Endothelial cell of umbilical vein (primary cell): ENCODE measurements at regions not wholly inside any gene's neighbourhood (a gene's known extent, or its start where the extent isn't known, plus 50 kb on each side); places are given as distances from the start of the nearest gene placed in this dataset.

Experiments
- BruUV-seq: library from RNA; stranded (reverse); fragments of 400-500 nt; replicated peaks from 2 replicates; lab custom pipeline; 2021; lab: Mats Ljungman, UMichigan
- CTCF ChIA-PET: fragments of 300-600, 350-600 bp; sonication (Branson Sonifier 250); formaldehyde crosslinking; loops from one replicate; lab custom pipeline; 2021; ENCODE audit warnings: antibody characterized with exemption, inconsistent platforms; lab: Charles Lee
- POLR2A ChIA-PET: fragments of 300-600, 350-600 bp; sonication (Branson Sonifier 250); formaldehyde crosslinking; loops from one replicate; lab custom pipeline; 2021; ENCODE audit warnings: antibody characterized with exemption, inconsistent platforms; lab: Charles Lee
- DNase-seq: peaks from one replicate; pipeline ENCODE4 v3.0.0-alpha.2; 2011; ENCODE audit warnings: low read depth, low spot score
- FAIRE-seq: peaks from 2 replicates; lab custom pipeline; 2011; peaks lifted over from hg19 to GRCh38; lab: Jason Lieb, UNC
- H2AFZ ChIP-seq: 2 replicates; pipeline ENCODE4 v1.6.0; 2012; ENCODE audit warnings: low read depth, low read length, control low read depth, inconsistent platforms
- H3K27ac ChIP-seq: 2 replicates; pipeline ENCODE4 v1.5.1; 2011; ENCODE audit warnings: low read depth, mild to moderate bottlenecking, control low read depth, low read length, moderate library complexity; ENCODE audit not compliant: insufficient read depth
- H3K27me3 ChIP-seq, 2 experiments: 2 replicates each; pipeline versions ENCODE4 v1.6.0 to v1.6.1; 2011; ENCODE audit warnings: low read length in 2 of 2, mixed read lengths in 1 of 2; ENCODE audit not compliant: control insufficient read depth in 2 of 2, insufficient read depth in 2 of 2
- H3K36me3 ChIP-seq, 2 experiments: 2 replicates in 1 of 2; 3 replicates in 1 of 2; pipeline ENCODE4 v1.5.1; 2011; ENCODE audit warnings: low read length in 2 of 2, mild to moderate bottlenecking in 1 of 2, moderate library complexity in 1 of 2; ENCODE audit not compliant: control insufficient read depth in 2 of 2, insufficient read depth in 2 of 2; ENCODE audit errors: extremely low read depth in 1 of 2
- H3K4me1 ChIP-seq: 3 replicates; pipeline ENCODE4 v1.5.1; 2011; ENCODE audit warnings: mild to moderate bottlenecking, low read length; ENCODE audit not compliant: control insufficient read depth, insufficient read depth; ENCODE audit errors: extremely low read depth
- H3K4me2 ChIP-seq: 2 replicates; pipeline ENCODE4 v1.6.1; 2011; ENCODE audit warnings: low read length, control low read depth, mixed read lengths; ENCODE audit not compliant: insufficient read depth
- H3K4me3 ChIP-seq, 3 experiments: fragments of 200-600 bp in 1 of 3; sonication (generic), shearing (Covaris generic) in 1 of 3; replicated peaks in 1 of 3; 2 replicates each; pipeline ENCODE4 v1.5.1; 2011 to 2016; ENCODE audit warnings: control low read depth in 3 of 3, low read length in 3 of 3, mild to moderate bottlenecking in 2 of 3, inconsistent platforms in 1 of 3, low read depth in 1 of 3, moderate library complexity in 1 of 3; ENCODE audit not compliant: insufficient read depth in 1 of 3
- H3K79me2 ChIP-seq: 2 replicates; pipeline ENCODE4 v1.6.0; 2012; ENCODE audit warnings: low read length, inconsistent platforms; ENCODE audit not compliant: control insufficient read depth, insufficient read depth
- H3K9ac ChIP-seq: replicated peaks from 2 replicates; pipeline ENCODE3; 2011; ENCODE audit warnings: low read length, control low read depth; ENCODE audit not compliant: insufficient read depth; ENCODE audit errors: extremely low read depth
- H3K9me1 ChIP-seq: replicated peaks from 3 replicates; pipeline ENCODE4 v1.6.0; 2011; ENCODE audit warnings: mild to moderate bottlenecking, low read length; ENCODE audit not compliant: control insufficient read depth, insufficient read depth; ENCODE audit errors: extremely low read depth
- H3K9me3 ChIP-seq: replicated peaks from 2 replicates; pipeline ENCODE4 v1.5.1; 2012; ENCODE audit warnings: low read length, inconsistent platforms; ENCODE audit not compliant: control insufficient read depth, insufficient read depth
- H4K20me1 ChIP-seq: replicated peaks from 2 replicates; pipeline ENCODE3; 2011; ENCODE audit warnings: mild to moderate bottlenecking, low read length; ENCODE audit not compliant: control insufficient read depth, insufficient read depth; ENCODE audit errors: extremely low read depth
- EZH2 ChIP-seq: IDR thresholded peaks from 2 replicates; pipeline ENCODE4 v1.6.1; 2012; ENCODE audit warnings: borderline replicate concordance, low read depth, mild to moderate bottlenecking, moderate library complexity, low read length, inconsistent platforms; ENCODE audit not compliant: severe bottlenecking
- FOS ChIP-seq: IDR thresholded peaks from 2 replicates; pipeline ENCODE4 v1.6.1; 2011; ENCODE audit warnings: mild to moderate bottlenecking, low read length, moderate library complexity, borderline replicate concordance; ENCODE audit not compliant: insufficient read depth
- GATA2 ChIP-seq: IDR thresholded peaks from 2 replicates; pipeline ENCODE4 v1.7.0; 2011; ENCODE audit warnings: low read depth, mild to moderate bottlenecking, moderate library complexity, mixed read lengths, low read length; ENCODE audit not compliant: insufficient read length, insufficient read depth
- JUN ChIP-seq: IDR thresholded peaks from 2 replicates; pipeline ENCODE4 v1.6.1; 2011; ENCODE audit warnings: borderline replicate concordance, low read depth; ENCODE audit not compliant: insufficient read length, insufficient read depth
- MYC ChIP-seq: IDR thresholded peaks from one replicate; pipeline ENCODE4 v1.6.1; 2011; ENCODE audit warnings: mild to moderate bottlenecking, low read depth, low read length
- POLR2A ChIP-seq: IDR thresholded peaks from 2 replicates; pipeline ENCODE4 v1.6.1; 2012; ENCODE audit warnings: low read depth, mild to moderate bottlenecking, control low read depth, low read length
- POLR2AphosphoS5 ChIP-seq: IDR thresholded peaks from 2 replicates; pipeline ENCODE4 v1.6.1; 2012; ENCODE audit warnings: low read depth, mild to moderate bottlenecking, control low read depth, low read length, moderate library complexity; ENCODE audit not compliant: insufficient read depth
- dilution Hi-C: fragments of 300-500 bp; cut with MboI; formaldehyde crosslinking; loops from one replicate; pipeline ENCODE4 v1.15.0; 2019; ENCODE audit warnings: low sequenced_read_pairs; ENCODE audit not compliant: extremely low pct_ligation_motif_present
- intact Hi-C: fragments of 100-400 bp; cut with micrococcal nuclease; formaldehyde crosslinking; loops from one replicate; pipeline ENCODE4 v1.10.0; 2022
- TF ChIP-seq, protein P1 (sequence below): IDR thresholded peaks from 2 replicates; pipeline ENCODE4 v1.6.1; 2011; ENCODE audit not compliant: insufficient read depth, insufficient read length
- TF ChIP-seq, protein P2 (sequence below), 2 donors: IDR thresholded peaks; 1 replicate in 1 of 2; 2 replicates in 1 of 2; pipeline ENCODE4 v1.5.1; 2011; ENCODE audit warnings: low read length in 2 of 2, mild to moderate bottlenecking in 2 of 2, moderate library complexity in 2 of 2, control low read depth in 1 of 2, inconsistent platforms in 1 of 2, low read depth in 1 of 2; ENCODE audit not compliant: insufficient read depth in 1 of 2; ENCODE audit errors: extremely low read depth in 1 of 2

DNA sequence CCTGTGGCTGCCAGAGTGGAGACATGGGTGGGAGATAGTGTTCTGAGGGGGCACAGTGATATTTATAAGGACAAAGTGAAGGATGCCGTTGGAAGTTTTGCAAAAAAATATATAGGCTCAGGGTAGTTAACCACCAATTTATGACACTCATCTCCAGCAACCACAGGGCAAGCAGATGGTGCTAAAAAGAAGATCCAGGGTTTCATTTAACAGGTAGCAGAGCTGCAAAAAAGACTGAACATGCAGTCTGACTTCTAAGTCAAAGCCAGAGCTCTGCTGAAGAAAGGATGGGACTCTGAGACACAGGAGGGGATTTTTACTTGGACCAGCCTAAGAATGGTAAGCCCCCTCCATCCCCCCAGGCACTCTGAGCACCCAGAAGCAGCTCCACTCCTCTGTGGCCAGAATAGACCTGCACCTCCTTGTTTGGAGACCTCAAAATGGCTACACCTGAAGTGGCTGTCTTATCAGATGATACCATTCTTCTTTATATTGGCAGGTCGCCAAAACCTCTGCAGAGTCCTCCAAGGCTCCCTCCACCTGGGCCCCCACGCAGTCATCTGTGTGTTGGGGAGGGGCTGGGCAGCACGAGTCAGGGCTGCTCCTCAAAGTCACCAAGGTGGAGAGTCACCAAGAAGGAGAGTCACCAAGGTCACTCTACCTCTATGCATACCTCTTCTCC, 161.4 kb upstream of the FAM9B start:
- intact Hi-C loops (no loop called here), dilution Hi-C loops (no loop called here)
- no peaks in the 10 kb centered on the region for H3K36me3 ChIP-seq
- FAIRE-seq (no peak), DNase-seq (no peak)
- POLR2A ChIA-PET = no interaction called here
- H3K9ac ChIP-seq = no peak overlapping the region
- no peaks in the 10 kb centered on the region for H3K4me1 ChIP-seq
- H3K4me2 ChIP-seq = no peak overlapping the region
- no peak overlapping the region for H3K27ac ChIP-seq
- H4K20me1 ChIP-seq = no peaks in the 10 kb centered on the region
- H2AFZ ChIP-seq = no peak overlapping the region
- H3K9me1 ChIP-seq = no peaks in the 10 kb centered on the region
- H3K9me3 ChIP-seq = no peaks in the 10 kb centered on the region
- BruUV-seq = no TSS peak
- H3K27me3 ChIP-seq = no peaks in the 10 kb centered on the region
- CTCF ChIA-PET = no interaction called here
- no peak for TF ChIP-seq GATA2
- no peak for TF ChIP-seq JUN
- no peak for TF ChIP-seq EZH2
- TF ChIP-seq, protein P1, sequence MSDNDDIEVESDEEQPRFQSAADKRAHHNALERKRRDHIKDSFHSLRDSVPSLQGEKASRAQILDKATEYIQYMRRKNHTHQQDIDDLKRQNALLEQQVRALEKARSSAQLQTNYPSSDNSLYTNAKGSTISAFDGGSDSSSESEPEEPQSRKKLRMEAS = no peak
- TF ChIP-seq FOS = no peak
- TF ChIP-seq POLR2AphosphoS5 = no peak
- TF ChIP-seq, protein P2, sequence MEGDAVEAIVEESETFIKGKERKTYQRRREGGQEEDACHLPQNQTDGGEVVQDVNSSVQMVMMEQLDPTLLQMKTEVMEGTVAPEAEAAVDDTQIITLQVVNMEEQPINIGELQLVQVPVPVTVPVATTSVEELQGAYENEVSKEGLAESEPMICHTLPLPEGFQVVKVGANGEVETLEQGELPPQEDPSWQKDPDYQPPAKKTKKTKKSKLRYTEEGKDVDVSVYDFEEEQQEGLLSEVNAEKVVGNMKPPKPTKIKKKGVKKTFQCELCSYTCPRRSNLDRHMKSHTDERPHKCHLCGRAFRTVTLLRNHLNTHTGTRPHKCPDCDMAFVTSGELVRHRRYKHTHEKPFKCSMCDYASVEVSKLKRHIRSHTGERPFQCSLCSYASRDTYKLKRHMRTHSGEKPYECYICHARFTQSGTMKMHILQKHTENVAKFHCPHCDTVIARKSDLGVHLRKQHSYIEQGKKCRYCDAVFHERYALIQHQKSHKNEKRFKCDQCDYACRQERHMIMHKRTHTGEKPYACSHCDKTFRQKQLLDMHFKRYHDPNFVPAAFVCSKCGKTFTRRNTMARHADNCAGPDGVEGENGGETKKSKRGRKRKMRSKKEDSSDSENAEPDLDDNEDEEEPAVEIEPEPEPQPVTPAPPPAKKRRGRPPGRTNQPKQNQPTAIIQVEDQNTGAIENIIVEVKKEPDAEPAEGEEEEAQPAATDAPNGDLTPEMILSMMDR (IDR thresholded peaks at IDR 0.05; ENCODE audit: extremely low read depth in 1 of 2, insufficient read depth in 1 of 2, low read depth in 1 of 2, low read length in 2 of 2) = no peak
- no peak for TF ChIP-seq POLR2A
- no peak for TF ChIP-seq MYC
- no peak overlapping the region for H3K4me3 ChIP-seq
- H3K79me2 ChIP-seq = no peaks in the 10 kb centered on the region
